RKO (cell line): ENCODE measurements at regions not wholly inside any gene's neighbourhood (a gene's known extent, or its start where the extent isn't known, plus 50 kb on each side); places are given as distances from the start of the nearest gene placed in this dataset.
"Not testable (repeated sequence)": the region's sequence is repeated elsewhere in the genome, so short reads cannot be mapped to it uniquely, and the experiment has no call there.

Experiments used
- DNase-seq: peaks from one replicate; pipeline ENCODE4 v3.0.0-alpha.2; 2016; ENCODE audit warnings: low spot score

- DNase-seq: no peak
Observed at GRCh38 chr16:8187782-8188372, 402.4 kb downstream of the TMEM114 start.

GRCh38 chr16:8184854-8185253, 405.5 kb downstream of the TMEM114 start:
- DNase-seq: no peak

GRCh38 chr16:8183176-8184099, 406.9 kb downstream of the TMEM114 start:
- no peak for DNase-seq

- DNase-seq: no peak
Observed at GRCh38 chr16:8182761-8183160, 407.6 kb downstream of the TMEM114 start.

- DNase-seq: no peak
Observed at GRCh38 chr16:8179615-8180014, 410.7 kb downstream of the TMEM114 start.

- DNase-seq: no peak
Observed at GRCh38 chr16:8178271-8178670, 412.0 kb downstream of the TMEM114 start.

GRCh38 chr16:8175411-8175810, 414.9 kb downstream of the TMEM114 start:
- no peak for DNase-seq

- peak; percentile 92 for DNase-seq
Observed at GRCh38 chr16:8173111-8173644, 417.1 kb downstream of the TMEM114 start.

GRCh38 chr16:8172551-8172950, 417.8 kb downstream of the TMEM114 start:
- no peak for DNase-seq

- no peak for DNase-seq
Observed at GRCh38 chr16:8168016-8168415, 422.3 kb downstream of the TMEM114 start.

GRCh38 chr16:8167436-8167835, 422.9 kb downstream of the TMEM114 start:
- no peak for DNase-seq

GRCh38 chr16:8158051-8158450, 432.3 kb downstream of the TMEM114 start:
- no peak for DNase-seq

- no peak for DNase-seq
Observed at GRCh38 chr16:8155275-8155674, 435.0 kb downstream of the TMEM114 start.

GRCh38 chr16:8146256-8147012, 443.9 kb downstream of the TMEM114 start:
- no peak for DNase-seq

- no peak for DNase-seq
Observed at GRCh38 chr16:8138666-8139065, 451.6 kb downstream of the TMEM114 start.

- no peak for DNase-seq
Observed at GRCh38 chr16:8137606-8138005, 452.7 kb downstream of the TMEM114 start.

- DNase-seq: no peak
Observed at GRCh38 chr16:8130197-8130596, 460.1 kb downstream of the TMEM114 start.

- no peak for DNase-seq
Observed at GRCh38 chr16:8127070-8127469, 463.2 kb downstream of the TMEM114 start.

GRCh38 chr16:8126313-8126712, 464.0 kb downstream of the TMEM114 start:
- no peak for DNase-seq

- no peak for DNase-seq
Observed at GRCh38 chr16:8120001-8120400, 470.3 kb downstream of the TMEM114 start.

- no peak for DNase-seq
Observed at GRCh38 chr16:8115814-8116213, 474.5 kb downstream of the TMEM114 start.

- not testable (repeated sequence) for DNase-seq
Observed at GRCh38 chr16:8114941-8115340, 475.4 kb downstream of the TMEM114 start.
